H9 (cell line): ENCODE measurements at regions not wholly inside any gene's neighbourhood (a gene's known extent, or its start where the extent isn't known, plus 50 kb on each side); places are given as distances from the start of the nearest gene placed in this dataset.

Source experiments
- DNase-seq: peaks from one replicate; pipeline ENCODE4 v3.0.0-alpha.2; 2017
- H2AFZ ChIP-seq: one replicate; pipeline ENCODE4 v1.6.1; 2013; ENCODE audit warnings: mild to moderate bottlenecking, low read length, control low read depth, moderate library complexity
- H2AK5ac ChIP-seq: 2 replicates; pipeline ENCODE4 v1.6.1; 2013; ENCODE audit warnings: low read length, control low read depth, mixed read lengths; ENCODE audit not compliant: insufficient read length
- H2BK120ac ChIP-seq: one replicate; pipeline ENCODE4 v1.6.1; 2013; ENCODE audit warnings: low read depth, mild to moderate bottlenecking, low read length, control low read depth, inconsistent platforms; ENCODE audit not compliant: poor library complexity, severe bottlenecking
- H2BK12ac ChIP-seq: 2 replicates; pipeline ENCODE4 v1.6.1; 2013; ENCODE audit warnings: low read length, control low read depth, mixed read lengths, low read depth; ENCODE audit not compliant: insufficient read length
- H2BK15ac ChIP-seq: 2 replicates; pipeline ENCODE4 v1.6.1; 2013; ENCODE audit warnings: low read depth, low read length, control low read depth
- H2BK20ac ChIP-seq: one replicate; pipeline ENCODE4 v1.6.1; 2013; ENCODE audit warnings: low read depth, mild to moderate bottlenecking, low read length, control low read depth, inconsistent platforms; ENCODE audit not compliant: poor library complexity, severe bottlenecking
- H2BK5ac ChIP-seq: 2 replicates; pipeline ENCODE4 v1.6.1; 2013; ENCODE audit warnings: low read length, control low read depth, mixed read lengths; ENCODE audit not compliant: insufficient read length
- H3K14ac ChIP-seq: 2 replicates; pipeline ENCODE4 v1.6.1; 2013; ENCODE audit warnings: low read length, control low read depth; ENCODE audit not compliant: insufficient read depth
- H3K18ac ChIP-seq: 2 replicates; pipeline ENCODE4 v1.6.1; 2013; ENCODE audit warnings: low read depth, mild to moderate bottlenecking, mixed read lengths, low read length, control low read depth; ENCODE audit not compliant: insufficient read length
- H3K23ac ChIP-seq: 2 replicates; pipeline ENCODE4 v1.6.1; 2013; ENCODE audit warnings: low read length, control low read depth, mixed read lengths, low read depth; ENCODE audit not compliant: insufficient read length
- H3K23me2 ChIP-seq: 2 replicates; pipeline ENCODE4 v1.6.1; 2013; ENCODE audit warnings: low read depth, mild to moderate bottlenecking, mixed read lengths, low read length, control low read depth; ENCODE audit not compliant: insufficient read length, poor library complexity, severe bottlenecking
- H3K27ac ChIP-seq: 2 replicates; pipeline ENCODE4 v1.5.1; 2013; ENCODE audit warnings: low read length, control low read depth, mixed read lengths, low read depth; ENCODE audit not compliant: insufficient read length
- H3K27me3 ChIP-seq: 2 replicates; pipeline ENCODE4 v1.6.1; 2013; ENCODE audit warnings: low read length, control low read depth, inconsistent platforms; ENCODE audit not compliant: insufficient read depth
- H3K4ac ChIP-seq: 2 replicates; pipeline ENCODE4 v1.6.1; 2013; ENCODE audit warnings: low read depth, mild to moderate bottlenecking, control low read depth, inconsistent platforms, low read length, moderate library complexity
- H3K4me1 ChIP-seq: 2 replicates; pipeline ENCODE4 v1.6.1; 2013; ENCODE audit warnings: low read length, control low read depth, inconsistent platforms; ENCODE audit not compliant: insufficient read depth
- H3K4me2 ChIP-seq: 2 replicates; pipeline ENCODE4 v1.6.1; 2013; ENCODE audit warnings: low read length, control low read depth, mixed read lengths; ENCODE audit not compliant: insufficient read length, insufficient read depth
- H3K56ac ChIP-seq: 2 replicates; pipeline ENCODE4 v1.6.1; 2013; ENCODE audit warnings: low read depth, mild to moderate bottlenecking, mixed read lengths, low read length, control low read depth; ENCODE audit not compliant: insufficient read length
- H3K79me1 ChIP-seq: 2 replicates; pipeline ENCODE4 v1.6.1; 2013; ENCODE audit warnings: low read depth, mild to moderate bottlenecking, moderate library complexity, low read length, control low read depth, inconsistent platforms; ENCODE audit not compliant: insufficient read depth, poor library complexity, severe bottlenecking
- H3K79me2 ChIP-seq: 2 replicates; pipeline ENCODE4 v1.6.1; 2013; ENCODE audit warnings: low read length, control low read depth, inconsistent platforms; ENCODE audit not compliant: insufficient read depth
- H3K9ac ChIP-seq: 2 replicates; pipeline ENCODE4 v1.6.1; 2013; ENCODE audit warnings: low read length, control low read depth, mixed read lengths; ENCODE audit not compliant: insufficient read length; ENCODE audit errors: extremely low read depth
- H3K9me3 ChIP-seq: one replicate; pipeline ENCODE4 v1.6.1; 2013; ENCODE audit warnings: low read depth, low read length, inconsistent platforms; ENCODE audit not compliant: control insufficient read depth
- H3T11ph ChIP-seq: one replicate; pipeline ENCODE4 v1.6.1; 2013; ENCODE audit warnings: mild to moderate bottlenecking, low read length, control low read depth, inconsistent platforms
- H4K20me1 ChIP-seq: one replicate; pipeline ENCODE4 v1.6.1; 2013; ENCODE audit not compliant: control insufficient read depth, insufficient read length, insufficient read depth
- H4K5ac ChIP-seq: 2 replicates; pipeline ENCODE4 v1.6.1; 2013; ENCODE audit warnings: low read depth, mild to moderate bottlenecking, mixed read lengths, low read length, control low read depth; ENCODE audit not compliant: insufficient read length
- H4K8ac ChIP-seq: replicated peaks from 2 replicates; pipeline ENCODE4 v1.6.1; 2013; ENCODE audit warnings: low read length, control low read depth, mixed read lengths, low read depth; ENCODE audit not compliant: insufficient read length
- H4K91ac ChIP-seq: 2 replicates; pipeline ENCODE4 v1.6.1; 2013; ENCODE audit warnings: low read depth, mild to moderate bottlenecking, moderate library complexity, mixed read lengths, low read length, control low read depth; ENCODE audit not compliant: insufficient read length
- H3K27ac Mint-ChIP-seq, 3 experiments: 2 replicates in 2 of 3; 3 replicates in 1 of 3; pipeline ENCODE4 v1.8.0; 2020 to 2021; ENCODE audit warnings: mixed read lengths in 3 of 3, mild to moderate bottlenecking in 1 of 3, moderate library complexity in 1 of 3
- H3K27me3 Mint-ChIP-seq: 2 replicates; pipeline ENCODE4 v1.8.0; 2021; ENCODE audit warnings: low read depth, mild to moderate bottlenecking, moderate library complexity, mixed read lengths
- H3K36me3 Mint-ChIP-seq, 3 experiments: 2 replicates in 2 of 3; 3 replicates in 1 of 3; pipeline ENCODE4 v1.8.0; 2020 to 2021; ENCODE audit warnings: low read depth in 3 of 3, mixed read lengths in 3 of 3; ENCODE audit not compliant: insufficient read depth in 1 of 3
- H3K4me1 Mint-ChIP-seq, 2 experiments: 2 replicates each; pipeline ENCODE4 v1.8.0; 2020; ENCODE audit warnings: mixed read lengths in 2 of 2
- H3K4me3 Mint-ChIP-seq, 2 experiments: 2 replicates in 1 of 2; 3 replicates in 1 of 2; pipeline ENCODE4 v1.8.0; 2020 to 2021; ENCODE audit warnings: mild to moderate bottlenecking in 2 of 2, mixed read lengths in 2 of 2, moderate library complexity in 1 of 2
- H3K9me3 Mint-ChIP-seq, 2 experiments: 2 replicates in 1 of 2; 3 replicates in 1 of 2; pipeline ENCODE4 v1.8.0; 2020; ENCODE audit warnings: mild to moderate bottlenecking in 2 of 2, mixed read lengths in 2 of 2, moderate library complexity in 1 of 2
- WGBS: extraction: QIAGEN DNeasy Blood & Tissue Kit; methylation state at CpG from one replicate; pipeline ENCODE4 v1.1.7; 2013; ENCODE audit warnings: missing lambda C conversion rate, low lambda C conversion rate, mixed read lengths; ENCODE audit not compliant: insufficient read length; ENCODE audit errors: extremely low coverage; 5-methylcytosine and 5-hydroxymethylcytosine counted together
- TF ChIP-seq, protein P1 (sequence below): fragments of 200-600 bp; sonication (generic); conservative IDR thresholded peaks from 3 replicates; pipeline ENCODE4 v1.8.0; 2021; ENCODE audit warnings: antibody characterized with exemption, mild to moderate bottlenecking

DNA sequence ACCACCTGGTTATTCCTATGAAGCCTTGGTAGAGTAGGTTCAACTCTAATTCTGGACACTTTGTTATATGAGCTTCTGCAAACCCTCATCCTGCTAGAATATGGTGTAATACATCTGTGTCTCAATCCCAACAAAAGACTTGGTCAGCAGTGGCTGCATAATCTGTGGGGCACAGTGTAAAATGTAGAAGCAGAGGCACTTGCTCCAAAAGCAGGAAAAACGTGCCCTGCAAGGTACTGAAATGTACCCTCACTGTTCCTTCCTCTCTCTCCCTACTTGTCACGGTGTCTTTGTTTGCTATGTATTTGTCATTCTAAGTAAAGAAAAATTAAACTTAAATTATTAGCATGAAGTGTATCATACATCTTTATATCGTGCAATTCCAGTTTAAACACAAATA lies 267.9 kb downstream of the BCL11B start:
- H3K9me3 Mint-ChIP-seq = no peaks in the 10 kb centered on the region; a peak in 2 of 5 replicates

More for the DNA sequence above, 267.9 kb downstream of the BCL11B start:
- no peaks in the 10 kb centered on the region for H3K23me2 ChIP-seq
- H4K20me1 ChIP-seq = no peaks in the 10 kb centered on the region
- no peak overlapping the region for H4K5ac ChIP-seq
- Mint-ChIP-seq H3K4me3 (no peak overlapping the region), H3K4me1 (peaks cover 14 to 17% of the 10 kb centered on the region in 2 experiments), H3K27me3 (no peaks in the 10 kb centered on the region; the same call in 1 of the 2 replicates), H3K36me3 (no peaks in the 10 kb centered on the region), H3K27ac (no peak overlapping the region)
- H2BK15ac ChIP-seq = no peak overlapping the region
- no peak overlapping the region for H3K27ac ChIP-seq
- no peaks in the 10 kb centered on the region for H3K9me3 ChIP-seq
- no peak overlapping the region for H3K4ac ChIP-seq
- no peak overlapping the region for H2AK5ac ChIP-seq
- H3K9ac ChIP-seq = no peak overlapping the region
- H2BK20ac ChIP-seq = no peak overlapping the region
- H2BK120ac ChIP-seq = no peak overlapping the region
- H2BK12ac ChIP-seq = no peak overlapping the region
- H3K14ac ChIP-seq = no peak overlapping the region
- H2BK5ac ChIP-seq = no peak overlapping the region
- no peak overlapping the region for H3K4me2 ChIP-seq
- H3K18ac ChIP-seq = no peak overlapping the region
- H3K4me1 ChIP-seq = no peaks in the 10 kb centered on the region
- DNase-seq = no peak
- no peaks in the 10 kb centered on the region for H3K27me3 ChIP-seq
- TF ChIP-seq, protein P1, sequence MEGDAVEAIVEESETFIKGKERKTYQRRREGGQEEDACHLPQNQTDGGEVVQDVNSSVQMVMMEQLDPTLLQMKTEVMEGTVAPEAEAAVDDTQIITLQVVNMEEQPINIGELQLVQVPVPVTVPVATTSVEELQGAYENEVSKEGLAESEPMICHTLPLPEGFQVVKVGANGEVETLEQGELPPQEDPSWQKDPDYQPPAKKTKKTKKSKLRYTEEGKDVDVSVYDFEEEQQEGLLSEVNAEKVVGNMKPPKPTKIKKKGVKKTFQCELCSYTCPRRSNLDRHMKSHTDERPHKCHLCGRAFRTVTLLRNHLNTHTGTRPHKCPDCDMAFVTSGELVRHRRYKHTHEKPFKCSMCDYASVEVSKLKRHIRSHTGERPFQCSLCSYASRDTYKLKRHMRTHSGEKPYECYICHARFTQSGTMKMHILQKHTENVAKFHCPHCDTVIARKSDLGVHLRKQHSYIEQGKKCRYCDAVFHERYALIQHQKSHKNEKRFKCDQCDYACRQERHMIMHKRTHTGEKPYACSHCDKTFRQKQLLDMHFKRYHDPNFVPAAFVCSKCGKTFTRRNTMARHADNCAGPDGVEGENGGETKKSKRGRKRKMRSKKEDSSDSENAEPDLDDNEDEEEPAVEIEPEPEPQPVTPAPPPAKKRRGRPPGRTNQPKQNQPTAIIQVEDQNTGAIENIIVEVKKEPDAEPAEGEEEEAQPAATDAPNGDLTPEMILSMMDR = no peak
- H3K23ac ChIP-seq = no peak overlapping the region
- H4K8ac ChIP-seq = no peak overlapping the region
- no peak overlapping the region for H2AFZ ChIP-seq
- H3K56ac ChIP-seq = no peak overlapping the region
- no peak overlapping the region for H3T11ph ChIP-seq
- no peaks in the 10 kb centered on the region for H3K79me1 ChIP-seq
- WGBS = no CpG with 5 or more reads among the region's 3 CpGs
- no peaks in the 10 kb centered on the region for H3K79me2 ChIP-seq
- H4K91ac ChIP-seq = no peak overlapping the region
